SK-N-MC (cell line): ENCODE measurements at regions not wholly inside any gene's neighbourhood (a gene's known extent, or its start where the extent isn't known, plus 50 kb on each side); places are given as distances from the start of the nearest gene placed in this dataset.

Experiments used
- DNase-seq: peaks from one replicate; pipeline ENCODE4 v3.0.0-alpha.2; 2011; ENCODE audit warnings: low read depth, low spot score
- H3K27ac ChIP-seq: fragments of 200-600 bp; sonication (generic); 2 replicates; pipeline ENCODE4 v1.5.1; 2016; ENCODE audit warnings: mixed run types
- H3K36me3 ChIP-seq: fragments of 200-600 bp; sonication (generic); 2 replicates; pipeline ENCODE4 v1.6.1; 2017; ENCODE audit warnings: antibody characterized with exemption, low read length, mixed read lengths; ENCODE audit not compliant: insufficient read depth
- H3K4me3 ChIP-seq: fragments of 200-600 bp; sonication (generic); 2 replicates; pipeline ENCODE4 v1.5.1; 2016
- H3K9ac ChIP-seq: fragments of 200-600 bp; sonication (generic); 2 replicates; pipeline ENCODE4 v1.8.0; 2017; ENCODE audit warnings: mixed run types, mixed read lengths; ENCODE audit not compliant: insufficient read length
- H3K9me3 ChIP-seq: fragments of 200-600 bp; sonication (generic); 2 replicates; pipeline ENCODE4 v1.6.1; 2017; ENCODE audit warnings: low read depth, mild to moderate bottlenecking, antibody characterized with exemption, low read length, moderate library complexity, mixed read lengths
- EZH2 ChIP-seq: fragments of 200-600 bp; sonication (generic); IDR thresholded peaks from one replicate; pipeline ENCODE4 v1.6.1; 2017; ENCODE audit warnings: antibody characterized with exemption
- FOXP2 ChIP-seq: optimal IDR thresholded peaks from 2 replicates; pipeline ENCODE3; 2011; ENCODE audit warnings: mild to moderate bottlenecking, moderate library complexity; ENCODE audit not compliant: insufficient read depth; ENCODE audit errors: extremely low read length, control extremely low read depth
- POLR2AphosphoS5 ChIP-seq: IDR thresholded peaks from 2 replicates; pipeline ENCODE4 v1.6.1; 2012; ENCODE audit warnings: mild to moderate bottlenecking, low read depth, low read length, borderline replicate concordance

DNA sequence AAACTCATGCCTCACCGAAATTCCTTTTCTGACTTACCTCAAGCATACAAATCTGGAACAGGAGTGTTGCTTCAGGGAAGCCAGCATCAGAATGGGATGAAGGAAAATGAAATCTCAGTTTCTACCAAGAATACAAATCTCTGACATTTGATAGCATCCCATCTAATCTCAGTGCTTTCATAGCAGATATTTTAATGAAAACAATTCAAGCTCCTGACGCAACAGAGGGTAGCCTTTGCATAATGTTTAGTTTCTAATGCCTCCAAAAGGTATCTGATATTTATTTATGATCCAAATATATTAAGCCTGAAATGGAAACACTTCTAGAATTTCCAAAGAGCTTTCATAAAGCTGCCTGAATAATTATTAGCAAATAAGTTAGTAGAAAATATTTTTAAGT is 251.4 kb downstream of the DEPDC1B start:
- DNase-seq: no peak
- Histone ChIP-seq H3K9ac (no peak overlapping the region), H3K4me3 (no peak overlapping the region), H3K36me3 (no peaks in the 10 kb centered on the region), H3K27ac (no peak overlapping the region), H3K9me3 (no peaks in the 10 kb centered on the region)
- no peak for TF ChIP-seq EZH2
- TF ChIP-seq POLR2AphosphoS5: no peak
- no peak for TF ChIP-seq FOXP2

DNA sequence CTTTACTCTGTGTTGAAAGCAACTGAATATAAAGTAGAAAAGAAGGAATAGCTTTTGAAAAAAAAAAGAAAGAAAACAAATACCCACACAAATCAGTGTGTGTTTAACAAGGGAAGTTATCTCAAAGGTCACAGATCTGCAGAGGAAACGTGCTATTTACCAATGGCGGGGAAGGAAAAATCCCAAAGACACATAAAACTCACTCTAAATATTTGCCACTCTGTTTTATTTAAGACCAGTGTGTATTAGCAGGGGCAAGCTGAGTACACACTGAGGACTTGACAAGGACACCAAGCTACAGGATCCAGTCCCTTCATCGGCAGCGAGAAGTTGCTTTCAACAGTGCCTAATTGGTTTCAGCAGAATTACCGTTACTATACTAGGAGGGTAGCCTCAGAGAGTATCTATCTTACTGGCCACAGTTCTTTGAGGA is 252.5 kb downstream of the DEPDC1B start:
- no peak overlapping the region for H3K27ac ChIP-seq
- no peak overlapping the region for H3K9ac ChIP-seq
- TF ChIP-seq POLR2AphosphoS5: no peak
- no peak for TF ChIP-seq EZH2
- no peak for TF ChIP-seq FOXP2
- no peaks in the 10 kb centered on the region for H3K36me3 ChIP-seq
- H3K9me3 ChIP-seq: no peaks in the 10 kb centered on the region
- no peak for DNase-seq
- no peak overlapping the region for H3K4me3 ChIP-seq

DNA sequence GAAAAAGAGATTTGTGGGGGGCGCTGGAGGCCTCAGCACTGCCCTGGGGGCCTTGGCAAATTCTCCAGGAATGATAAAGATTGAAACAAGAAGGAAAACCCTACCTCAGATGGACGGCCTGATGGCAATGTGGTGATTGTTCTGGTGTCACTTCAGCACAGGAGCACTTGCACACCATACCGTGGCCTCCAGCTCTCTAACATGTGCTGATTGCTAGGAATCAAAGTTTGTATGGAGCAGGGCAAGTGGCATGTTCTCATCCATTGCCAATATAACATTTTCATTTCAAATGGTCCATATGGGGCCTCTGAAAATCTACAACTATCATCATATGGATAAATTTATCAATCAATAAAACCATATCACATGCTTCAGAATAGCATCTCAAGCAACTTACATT is 253.0 kb downstream of the DEPDC1B start:
- Histone ChIP-seq H3K4me3 (no peak overlapping the region), H3K27ac (no peak overlapping the region), H3K9ac (no peak overlapping the region), H3K9me3 (no peaks in the 10 kb centered on the region), H3K36me3 (no peaks in the 10 kb centered on the region)
- no peak for TF ChIP-seq POLR2AphosphoS5
- TF ChIP-seq EZH2: no peak
- no peak for TF ChIP-seq FOXP2
- DNase-seq: no peak

DNA sequence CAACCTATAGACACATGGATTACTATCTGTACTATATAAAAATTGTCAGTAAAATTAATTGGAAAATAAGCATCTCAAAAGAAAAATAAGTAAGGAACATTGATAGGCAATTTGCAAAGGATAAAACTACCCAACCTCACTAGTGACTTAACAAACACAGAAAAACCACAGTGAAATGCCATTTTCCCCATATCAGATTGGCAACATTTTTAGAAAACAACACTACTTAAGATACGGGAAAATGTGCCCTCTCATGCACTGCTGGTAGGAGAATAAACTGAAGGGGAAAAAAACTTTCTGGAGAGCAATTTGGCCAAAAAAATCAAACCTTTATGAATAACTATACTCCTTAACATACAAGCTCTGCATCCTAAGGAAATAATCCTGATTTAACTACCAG is 254.0 kb downstream of the DEPDC1B start:
- Histone ChIP-seq H3K9me3 (no peaks in the 10 kb centered on the region), H3K27ac (no peak overlapping the region), H3K9ac (no peak overlapping the region), H3K36me3 (no peaks in the 10 kb centered on the region), H3K4me3 (no peak overlapping the region)
- DNase-seq: no peak
- TF ChIP-seq POLR2AphosphoS5: no peak
- TF ChIP-seq FOXP2: no peak
- no peak for TF ChIP-seq EZH2

DNA sequence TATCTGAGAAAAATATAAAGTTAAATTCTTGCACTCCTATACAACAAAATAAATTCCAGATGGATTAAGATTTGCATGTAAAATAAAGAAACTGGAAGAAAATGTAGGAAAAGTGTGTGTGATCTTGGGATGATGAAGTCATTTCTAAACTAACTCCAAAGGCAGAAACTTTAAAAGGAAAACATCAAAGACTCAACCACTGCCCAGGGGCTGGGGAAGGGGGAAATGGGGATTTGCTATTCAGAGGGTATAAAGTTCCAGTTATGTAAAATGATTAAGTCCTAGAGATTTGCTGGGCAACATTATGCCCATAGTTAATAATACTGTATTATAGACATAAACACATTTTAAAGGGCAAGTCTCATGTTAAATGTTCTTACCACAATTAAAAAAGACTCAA is 254.5 kb downstream of the DEPDC1B start:
- Histone ChIP-seq H3K36me3 (no peaks in the 10 kb centered on the region), H3K27ac (no peak overlapping the region), H3K4me3 (no peak overlapping the region), H3K9me3 (no peaks in the 10 kb centered on the region), H3K9ac (no peak overlapping the region)
- no peak for DNase-seq
- no peak for TF ChIP-seq EZH2
- no peak for TF ChIP-seq POLR2AphosphoS5
- no peak for TF ChIP-seq FOXP2

DNA sequence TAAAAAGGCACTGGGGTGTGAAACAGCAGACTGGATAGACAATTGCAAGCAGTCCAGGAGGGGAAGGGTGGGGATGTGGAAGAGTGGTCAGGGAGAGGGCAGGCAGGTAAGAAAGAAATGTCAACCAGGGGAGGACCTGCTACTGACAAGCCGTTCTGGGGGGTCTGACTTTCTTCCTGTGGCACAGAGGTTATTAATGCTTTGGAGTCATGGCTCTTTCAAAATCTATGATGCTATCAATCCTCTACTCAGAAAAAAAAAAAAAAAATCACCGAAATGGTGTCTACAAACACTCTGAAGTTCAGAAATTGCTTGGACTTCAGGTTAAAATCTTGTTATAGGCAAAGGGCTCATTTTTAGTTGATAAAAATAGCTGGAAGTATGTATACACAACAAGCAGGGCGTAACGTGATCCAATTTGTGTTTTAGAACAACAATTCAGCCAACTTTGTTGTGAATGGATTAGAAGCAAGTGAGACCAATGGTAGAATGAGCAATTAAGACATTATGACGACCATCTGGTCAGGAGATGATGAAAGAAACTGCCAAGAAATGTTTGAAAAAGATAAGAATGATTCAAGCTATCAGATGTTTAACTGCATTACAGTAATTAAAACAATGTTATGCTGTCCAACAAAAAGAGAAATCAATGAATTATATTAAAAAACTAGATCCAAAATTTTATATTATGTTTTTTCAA is 255.2 kb downstream of the DEPDC1B start:
- Histone ChIP-seq H3K9me3 (no peaks in the 10 kb centered on the region), H3K36me3 (no peaks in the 10 kb centered on the region), H3K27ac (no peak overlapping the region), H3K9ac (no peak overlapping the region), H3K4me3 (no peak overlapping the region)
- no peak for DNase-seq
- no peak for TF ChIP-seq EZH2

DNA sequence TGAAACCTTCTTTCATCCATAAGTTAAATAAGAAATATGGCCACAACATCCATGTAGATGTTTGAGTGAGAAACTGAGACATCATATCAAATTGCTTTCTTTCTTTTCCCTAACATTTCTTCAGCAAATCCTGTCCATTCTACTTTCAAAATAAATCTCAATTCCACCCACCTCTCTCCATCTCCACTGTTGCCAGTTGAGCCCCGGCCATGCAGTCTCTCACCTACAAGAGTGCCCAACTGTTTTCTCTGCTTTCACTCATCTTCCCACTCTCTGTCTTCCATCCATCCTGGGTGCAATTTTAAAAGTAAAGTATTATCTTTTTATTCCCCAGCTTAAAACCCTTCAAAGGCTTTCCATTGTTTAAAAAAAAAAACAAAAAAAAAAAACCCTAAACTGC is 260.4 kb downstream of the DEPDC1B start:
- Histone ChIP-seq H3K36me3 (no peaks in the 10 kb centered on the region), H3K9me3 (no peaks in the 10 kb centered on the region), H3K27ac (no peak overlapping the region), H3K4me3 (no peak overlapping the region), H3K9ac (no peak overlapping the region)
- DNase-seq: no peak
- TF ChIP-seq EZH2 (no peak), POLR2AphosphoS5 (no peak), FOXP2 (no peak)

DNA sequence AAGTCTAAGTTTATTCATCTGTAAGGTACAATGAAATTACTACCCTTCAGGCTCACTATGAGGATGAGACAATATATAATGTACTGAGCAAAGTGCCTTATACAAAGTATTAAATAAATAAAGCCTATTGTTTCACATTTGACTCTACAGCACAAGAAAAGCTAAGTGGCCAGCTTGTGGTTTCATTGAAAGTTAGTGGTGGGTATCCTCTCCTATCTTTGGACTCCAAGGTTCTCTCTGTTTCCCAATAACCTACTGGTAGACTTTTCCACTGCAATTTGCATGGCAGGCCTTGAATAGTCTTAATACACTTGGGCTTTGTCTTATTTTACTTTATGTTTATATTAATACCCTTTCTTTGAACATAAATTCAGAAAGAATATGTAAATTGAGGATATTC is 262.7 kb downstream of the DEPDC1B start:
- no peak for TF ChIP-seq FOXP2
- TF ChIP-seq EZH2: no peak
- TF ChIP-seq POLR2AphosphoS5: no peak
- Histone ChIP-seq H3K4me3 (no peak overlapping the region), H3K9ac (no peak overlapping the region), H3K9me3 (no peaks in the 10 kb centered on the region), H3K27ac (no peak overlapping the region), H3K36me3 (no peaks in the 10 kb centered on the region)
- DNase-seq: no peak

DNA sequence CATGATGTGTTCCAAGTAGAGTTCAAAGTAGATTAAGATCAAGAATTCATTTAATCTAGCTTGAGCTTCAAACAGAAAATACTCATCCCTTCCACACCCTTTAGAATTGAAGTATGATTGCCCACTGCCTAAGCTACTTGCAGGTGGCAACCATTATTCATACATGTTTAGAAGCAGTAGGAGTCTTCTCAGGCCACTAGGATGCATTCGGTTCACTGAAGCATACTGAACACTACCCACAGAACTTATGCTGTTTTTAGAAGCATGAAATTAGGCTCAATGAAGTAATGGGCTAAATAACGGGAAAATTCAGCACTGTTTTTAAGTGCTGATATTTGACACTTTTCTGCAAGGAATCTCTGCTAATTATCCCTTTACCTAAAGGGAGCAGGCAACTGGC is 263.4 kb downstream of the DEPDC1B start:
- Histone ChIP-seq H3K36me3 (no peaks in the 10 kb centered on the region), H3K9me3 (no peaks in the 10 kb centered on the region), H3K9ac (no peak overlapping the region), H3K27ac (no peak overlapping the region), H3K4me3 (no peak overlapping the region)
- no peak for DNase-seq
- TF ChIP-seq POLR2AphosphoS5 (no peak), FOXP2 (no peak)
